Upper lobe of left lung (tissue), 4 donors: ENCODE measurements at regions not wholly inside any gene's neighbourhood (a gene's known extent, or its start where the extent isn't known, plus 50 kb on each side); places are given as distances from the start of the nearest gene placed in this dataset.

Experiments used
- POLR2A ChIP-seq, 4 donors: fragments of 450-650 bp; IDR thresholded peaks; one replicate each; pipeline ENCODE4 v1.5.1; 2016 to 2017; ENCODE audit warnings: antibody characterized with exemption in 4 of 4, mild to moderate bottlenecking in 2 of 4
- TF ChIP-seq, protein P1 (sequence below), 6 experiments: fragments of 450-650 bp in 4 of 6; fragments of 200-600 bp in 2 of 6; sonication (generic) in 2 of 6; IDR thresholded peaks; one replicate each; pipeline ENCODE4 v1.5.1; 2016 to 2019; ENCODE audit warnings: antibody characterized with exemption in 6 of 6

DNA sequence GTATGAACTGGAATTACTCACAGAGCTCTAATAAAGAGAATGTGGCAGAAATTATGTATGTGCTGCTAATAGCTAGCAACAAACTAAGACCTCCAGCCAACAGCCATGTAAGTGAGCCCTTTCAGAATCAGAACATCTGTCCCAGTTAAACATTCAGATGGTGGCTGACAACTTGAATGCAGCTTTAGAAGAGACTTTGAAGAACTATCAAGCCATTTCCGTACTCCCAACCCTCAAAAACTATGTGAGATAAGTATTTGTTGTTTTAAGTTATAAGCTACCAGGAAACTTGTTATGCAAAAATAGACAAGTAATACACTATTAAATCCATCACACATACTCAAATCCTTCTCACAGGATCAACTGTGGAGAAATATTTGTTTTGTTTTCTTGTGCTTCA, 205.2 kb upstream of the EDIL3 start:
- TF ChIP-seq POLR2A (IDR thresholded peaks at IDR 0.05) = no peak
- TF ChIP-seq, protein P1, sequence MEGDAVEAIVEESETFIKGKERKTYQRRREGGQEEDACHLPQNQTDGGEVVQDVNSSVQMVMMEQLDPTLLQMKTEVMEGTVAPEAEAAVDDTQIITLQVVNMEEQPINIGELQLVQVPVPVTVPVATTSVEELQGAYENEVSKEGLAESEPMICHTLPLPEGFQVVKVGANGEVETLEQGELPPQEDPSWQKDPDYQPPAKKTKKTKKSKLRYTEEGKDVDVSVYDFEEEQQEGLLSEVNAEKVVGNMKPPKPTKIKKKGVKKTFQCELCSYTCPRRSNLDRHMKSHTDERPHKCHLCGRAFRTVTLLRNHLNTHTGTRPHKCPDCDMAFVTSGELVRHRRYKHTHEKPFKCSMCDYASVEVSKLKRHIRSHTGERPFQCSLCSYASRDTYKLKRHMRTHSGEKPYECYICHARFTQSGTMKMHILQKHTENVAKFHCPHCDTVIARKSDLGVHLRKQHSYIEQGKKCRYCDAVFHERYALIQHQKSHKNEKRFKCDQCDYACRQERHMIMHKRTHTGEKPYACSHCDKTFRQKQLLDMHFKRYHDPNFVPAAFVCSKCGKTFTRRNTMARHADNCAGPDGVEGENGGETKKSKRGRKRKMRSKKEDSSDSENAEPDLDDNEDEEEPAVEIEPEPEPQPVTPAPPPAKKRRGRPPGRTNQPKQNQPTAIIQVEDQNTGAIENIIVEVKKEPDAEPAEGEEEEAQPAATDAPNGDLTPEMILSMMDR (IDR thresholded peaks at IDR 0.05) = no peak
